ENCODE measurements at regions not wholly inside any gene's neighbourhood (a gene's known extent, or its start where the extent isn't known, plus 50 kb on each side); places are given as distances from the start of the nearest gene placed in this dataset.

DNA sequence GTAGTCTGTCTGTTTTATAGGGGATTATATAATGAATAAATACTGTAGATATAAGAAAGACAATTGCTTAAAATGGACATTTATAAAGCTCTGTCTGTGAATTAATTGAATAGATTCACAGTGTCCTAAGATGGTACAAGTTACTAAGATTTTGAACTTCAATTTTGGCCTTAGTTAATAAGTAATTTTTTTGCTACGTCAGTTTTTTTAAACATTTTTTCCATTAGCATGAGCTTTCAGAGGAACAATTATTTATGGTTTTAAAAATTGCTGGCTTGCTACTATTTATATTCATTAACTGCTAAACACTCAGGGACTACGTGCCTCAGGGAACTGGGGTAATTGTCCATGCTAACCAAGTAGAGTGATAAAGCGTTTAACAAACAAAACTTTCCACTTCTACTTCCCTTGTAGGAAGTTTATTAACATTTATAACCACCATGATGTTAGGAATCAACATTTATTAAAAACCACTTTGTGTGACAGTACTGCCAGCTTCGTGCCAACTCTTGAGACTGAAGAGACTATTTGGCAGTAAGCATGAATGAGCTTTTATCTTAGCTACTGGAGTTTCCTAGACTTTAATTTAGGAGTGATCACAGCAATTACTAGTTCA is 65.4 kb upstream of the PTGS2 start (continued):
- TF ChIP-seq CHD2 (IDR thresholded peaks at IDR 0.05; ENCODE audit: low read length): no peak

Measured in H1 (cell line).